ENCODE measurements at regions not wholly inside any gene's neighbourhood (a gene's known extent, or its start where the extent isn't known, plus 50 kb on each side); places are given as distances from the start of the nearest gene placed in this dataset.

- no peaks in the 10 kb centered on the region for H3K4me1 ChIP-seq (ENCODE audit: low read length)
- no peaks in the 10 kb centered on the region for H3K79me2 ChIP-seq (ENCODE audit: low read length)
- H2AFZ ChIP-seq (ENCODE audit: low read length), result no peak overlapping the region
- no peaks in the 10 kb centered on the region for H3K9me2 ChIP-seq (replicated peaks; ENCODE audit: insufficient read depth, low read length)
- no peak overlapping the region for H3K4me3 ChIP-seq (ENCODE audit: low read length)
- H3K27me3 ChIP-seq (ENCODE audit: low read length), result no peaks in the 10 kb centered on the region
- no peaks in the 10 kb centered on the region for H3K9me3 ChIP-seq (ENCODE audit: low read length)
- H3K4me2 ChIP-seq (ENCODE audit: low read depth, low read length, poor library complexity, severe bottlenecking), result no peak overlapping the region
- H3K36me3 ChIP-seq (ENCODE audit: insufficient read depth, low read length), result no peaks in the 10 kb centered on the region
- H3K9ac ChIP-seq (ENCODE audit: low read length), result no peak overlapping the region
- DNase-seq, result no peak
- no peak overlapping the region for H3K27ac ChIP-seq (ENCODE audit: low read length)
- H4K20me1 ChIP-seq (ENCODE audit: insufficient read depth, low read depth, low read length), result no peaks in the 10 kb centered on the region
Measured at GRCh38 chr2:120401275-120402066, 55.5 kb downstream of the INHBB start.

- Histone ChIP-seq H3K9me2 (replicated peaks; ENCODE audit: insufficient read depth, low read length) (no peaks in the 10 kb centered on the region), H2AFZ (ENCODE audit: low read length) (no peak overlapping the region), H3K9me3 (ENCODE audit: low read length) (no peaks in the 10 kb centered on the region), H3K4me3 (ENCODE audit: low read length) (no peak overlapping the region), H3K27ac (ENCODE audit: low read length) (no peak overlapping the region), H3K27me3 (ENCODE audit: low read length) (no peaks in the 10 kb centered on the region), H3K79me2 (ENCODE audit: low read length) (no peaks in the 10 kb centered on the region), H3K9ac (ENCODE audit: low read length) (no peak overlapping the region), H4K20me1 (ENCODE audit: insufficient read depth, low read depth, low read length) (no peaks in the 10 kb centered on the region), H3K36me3 (ENCODE audit: insufficient read depth, low read length) (no peaks in the 10 kb centered on the region), H3K4me2 (ENCODE audit: low read depth, low read length, poor library complexity, severe bottlenecking) (no peak overlapping the region), H3K4me1 (ENCODE audit: low read length) (no peaks in the 10 kb centered on the region)
- DNase-seq, result no peak
Measured at GRCh38 chr2:120402067-120402433, 56.1 kb downstream of the INHBB start.

- H2AFZ ChIP-seq (ENCODE audit: low read length), result no peak overlapping the region
- H3K9me2 ChIP-seq (replicated peaks; ENCODE audit: insufficient read depth, low read length), result no peaks in the 10 kb centered on the region
- H3K4me3 ChIP-seq (ENCODE audit: low read length), result no peak overlapping the region
- no peak overlapping the region for H3K4me2 ChIP-seq (ENCODE audit: low read depth, low read length, poor library complexity, severe bottlenecking)
- no peak for DNase-seq
- no peaks in the 10 kb centered on the region for H4K20me1 ChIP-seq (ENCODE audit: insufficient read depth, low read depth, low read length)
- no peak overlapping the region for H3K9ac ChIP-seq (ENCODE audit: low read length)
- no peaks in the 10 kb centered on the region for H3K27me3 ChIP-seq (ENCODE audit: low read length)
- H3K79me2 ChIP-seq (ENCODE audit: low read length), result no peaks in the 10 kb centered on the region
- no peak overlapping the region for H3K27ac ChIP-seq (ENCODE audit: low read length)
- no peaks in the 10 kb centered on the region for H3K36me3 ChIP-seq (ENCODE audit: insufficient read depth, low read length)
- no peaks in the 10 kb centered on the region for H3K4me1 ChIP-seq (ENCODE audit: low read length)
- H3K9me3 ChIP-seq (ENCODE audit: low read length), result no peaks in the 10 kb centered on the region
Measured at GRCh38 chr2:120402508-120402907, 56.6 kb downstream of the INHBB start.

GRCh38 chr2:120403261-120403660, 57.3 kb downstream of the INHBB start:
- no peak overlapping the region for H2AFZ ChIP-seq (ENCODE audit: low read length)
- H3K27ac ChIP-seq (ENCODE audit: low read length), result no peak overlapping the region
- no peaks in the 10 kb centered on the region for H3K9me3 ChIP-seq (ENCODE audit: low read length)
- H3K4me1 ChIP-seq (ENCODE audit: low read length), result no peaks in the 10 kb centered on the region
- H3K4me2 ChIP-seq (ENCODE audit: low read depth, low read length, poor library complexity, severe bottlenecking), result no peak overlapping the region
- H3K4me3 ChIP-seq (ENCODE audit: low read length), result no peak overlapping the region
- no peaks in the 10 kb centered on the region for H3K9me2 ChIP-seq (replicated peaks; ENCODE audit: insufficient read depth, low read length)
- no peaks in the 10 kb centered on the region for H3K79me2 ChIP-seq (ENCODE audit: low read length)
- peaks cover under 1% of the 10 kb centered on the region; the same call in 1 of the 2 replicates for H3K27me3 ChIP-seq (ENCODE audit: low read length)
- no peak overlapping the region for H3K9ac ChIP-seq (ENCODE audit: low read length)
- no peak for DNase-seq
- no peaks in the 10 kb centered on the region for H4K20me1 ChIP-seq (ENCODE audit: insufficient read depth, low read depth, low read length)
- no peaks in the 10 kb centered on the region for H3K36me3 ChIP-seq (ENCODE audit: insufficient read depth, low read length)

GRCh38 chr2:120403676-120404075, 57.7 kb downstream of the INHBB start:
- H3K9me3 ChIP-seq (ENCODE audit: low read length), result no peaks in the 10 kb centered on the region
- no peak overlapping the region for H3K27ac ChIP-seq (ENCODE audit: low read length)
- no peak overlapping the region for H3K4me2 ChIP-seq (ENCODE audit: low read depth, low read length, poor library complexity, severe bottlenecking)
- DNase-seq, result no peak
- no peaks in the 10 kb centered on the region for H4K20me1 ChIP-seq (ENCODE audit: insufficient read depth, low read depth, low read length)
- no peaks in the 10 kb centered on the region for H3K9me2 ChIP-seq (replicated peaks; ENCODE audit: insufficient read depth, low read length)
- no peaks in the 10 kb centered on the region for H3K36me3 ChIP-seq (ENCODE audit: insufficient read depth, low read length)
- H3K27me3 ChIP-seq (ENCODE audit: low read length), result peaks cover 4% of the 10 kb centered on the region; the same call in 1 of the 2 replicates
- H3K9ac ChIP-seq (ENCODE audit: low read length), result no peak overlapping the region
- H3K79me2 ChIP-seq (ENCODE audit: low read length), result no peaks in the 10 kb centered on the region
- no peak overlapping the region for H2AFZ ChIP-seq (ENCODE audit: low read length)
- H3K4me3 ChIP-seq (ENCODE audit: low read length), result no peak overlapping the region
- no peaks in the 10 kb centered on the region for H3K4me1 ChIP-seq (ENCODE audit: low read length)

- H3K36me3 ChIP-seq (ENCODE audit: insufficient read depth, low read length), result no peaks in the 10 kb centered on the region
- DNase-seq, result no peak
- H3K4me1 ChIP-seq (ENCODE audit: low read length), result no peaks in the 10 kb centered on the region
- H3K4me3 ChIP-seq (ENCODE audit: low read length), result no peak overlapping the region
- no peaks in the 10 kb centered on the region for H3K79me2 ChIP-seq (ENCODE audit: low read length)
- H3K27me3 ChIP-seq (ENCODE audit: low read length), result peaks cover 4% of the 10 kb centered on the region; the same call in 1 of the 2 replicates
- H3K9ac ChIP-seq (ENCODE audit: low read length), result no peak overlapping the region
- no peaks in the 10 kb centered on the region for H3K9me2 ChIP-seq (replicated peaks; ENCODE audit: insufficient read depth, low read length)
- no peaks in the 10 kb centered on the region for H4K20me1 ChIP-seq (ENCODE audit: insufficient read depth, low read depth, low read length)
- no peak overlapping the region for H3K4me2 ChIP-seq (ENCODE audit: low read depth, low read length, poor library complexity, severe bottlenecking)
- no peak overlapping the region for H2AFZ ChIP-seq (ENCODE audit: low read length)
- H3K27ac ChIP-seq (ENCODE audit: low read length), result no peak overlapping the region
- peaks cover 3% of the 10 kb centered on the region; the same call in 1 of the 2 replicates for H3K9me3 ChIP-seq (ENCODE audit: low read length)
Measured at GRCh38 chr2:120404274-120404673, 58.3 kb downstream of the INHBB start.

GRCh38 chr2:120404941-120405758, 59.2 kb downstream of the INHBB start:
- H3K36me3 ChIP-seq (ENCODE audit: insufficient read depth, low read length), result no peaks in the 10 kb centered on the region
- no peaks in the 10 kb centered on the region for H3K9me2 ChIP-seq (replicated peaks; ENCODE audit: insufficient read depth, low read length)
- DNase-seq, result no peak
- no peak overlapping the region for H3K9ac ChIP-seq (ENCODE audit: low read length)
- H4K20me1 ChIP-seq (ENCODE audit: insufficient read depth, low read depth, low read length), result no peaks in the 10 kb centered on the region
- no peaks in the 10 kb centered on the region for H3K79me2 ChIP-seq (ENCODE audit: low read length)
- no peak overlapping the region for H3K27ac ChIP-seq (ENCODE audit: low read length)
- H3K4me2 ChIP-seq (ENCODE audit: low read depth, low read length, poor library complexity, severe bottlenecking), result no peak overlapping the region
- H3K4me1 ChIP-seq (ENCODE audit: low read length), result no peaks in the 10 kb centered on the region
- no peak overlapping the region for H3K4me3 ChIP-seq (ENCODE audit: low read length)
- H3K27me3 ChIP-seq (ENCODE audit: low read length), result peaks cover 4% of the 10 kb centered on the region; the same call in 1 of the 2 replicates
- peaks cover 12% of the 10 kb centered on the region for H3K9me3 ChIP-seq (ENCODE audit: low read length)
- H2AFZ ChIP-seq (ENCODE audit: low read length), result no peak overlapping the region

- no peaks in the 10 kb centered on the region for H3K4me1 ChIP-seq (ENCODE audit: low read length)
- no peak overlapping the region for H3K4me2 ChIP-seq (ENCODE audit: low read depth, low read length, poor library complexity, severe bottlenecking)
- H3K9me2 ChIP-seq (replicated peaks; ENCODE audit: insufficient read depth, low read length), result no peaks in the 10 kb centered on the region
- no peak overlapping the region for H3K9ac ChIP-seq (ENCODE audit: low read length)
- H3K4me3 ChIP-seq (ENCODE audit: low read length), result no peak overlapping the region
- H3K27me3 ChIP-seq (ENCODE audit: low read length), result peaks cover 4% of the 10 kb centered on the region; the same call in 1 of the 2 replicates
- no peaks in the 10 kb centered on the region for H3K36me3 ChIP-seq (ENCODE audit: insufficient read depth, low read length)
- H3K9me3 ChIP-seq (ENCODE audit: low read length), result peaks cover 12% of the 10 kb centered on the region
- no peaks in the 10 kb centered on the region for H3K79me2 ChIP-seq (ENCODE audit: low read length)
- no peak overlapping the region for H3K27ac ChIP-seq (ENCODE audit: low read length)
- no peaks in the 10 kb centered on the region for H4K20me1 ChIP-seq (ENCODE audit: insufficient read depth, low read depth, low read length)
- no peak for DNase-seq
- H2AFZ ChIP-seq (ENCODE audit: low read length), result no peak overlapping the region
Measured at GRCh38 chr2:120405759-120406099, 59.8 kb downstream of the INHBB start.

Data from Karpas-422 (cell line).